ENCODE measurements at regions not wholly inside any gene's neighbourhood (a gene's known extent, or its start where the extent isn't known, plus 50 kb on each side); places are given as distances from the start of the nearest gene placed in this dataset.

DNA sequence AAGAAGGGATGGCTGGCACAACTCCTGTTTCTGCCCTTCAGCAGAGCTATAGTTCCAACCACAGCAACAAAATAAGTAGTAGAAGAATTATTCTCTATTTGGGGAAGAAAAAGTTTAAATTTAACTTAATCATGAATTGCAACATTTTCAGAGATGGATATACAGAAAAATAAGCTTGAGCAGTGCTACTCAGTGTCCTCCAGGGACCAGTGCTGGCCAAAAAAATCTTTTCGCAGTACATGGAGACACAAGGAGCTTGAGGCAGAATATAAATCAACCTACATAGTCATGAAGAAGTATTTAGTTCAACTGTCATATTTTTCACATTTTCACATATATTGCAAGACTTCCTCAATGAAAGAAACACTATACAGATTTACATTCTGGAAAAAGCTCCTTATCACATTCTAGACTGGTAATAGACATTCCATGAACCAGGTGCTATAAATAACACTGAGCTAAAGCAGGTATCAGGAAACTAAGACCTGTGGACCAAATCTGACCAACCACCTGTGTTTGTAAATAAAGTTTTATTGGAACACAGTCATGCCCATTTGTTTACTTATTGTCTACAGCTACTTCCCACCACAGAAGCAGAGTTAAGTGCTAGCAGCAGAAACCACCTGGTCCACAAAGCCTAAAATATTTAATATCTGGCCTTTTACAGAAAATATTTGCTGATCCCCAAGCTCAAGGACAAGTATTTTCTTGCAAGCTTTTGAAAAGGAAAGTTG lies 101.9 kb downstream of the RGS21 start:
- Histone ChIP-seq H3K27me3 (ENCODE audit: control insufficient read depth in 2 of 2, insufficient read depth in 1 of 2, low read length in 1 of 2) (no peaks in the 10 kb centered on the region), H3K4me1 (ENCODE audit: control insufficient read depth in 2 of 2, insufficient read depth in 2 of 2, low read length in 2 of 2) (no peaks in the 10 kb centered on the region), H3K4me3 (ENCODE audit: low read length in 2 of 2) (no peak overlapping the region), H3K9me3 (ENCODE audit: control insufficient read depth in 2 of 2, insufficient read depth in 1 of 2, low read length in 1 of 2) (no peaks in the 10 kb centered on the region), H3K36me3 (ENCODE audit: control insufficient read depth in 2 of 2, insufficient read depth in 2 of 2, low read length in 1 of 2) (no peaks in the 10 kb centered on the region), H3K27ac (ENCODE audit: low read depth in 1 of 2, low read length in 1 of 2) (no peak overlapping the region)
- WGBS = 100% methylated on average over 1 of the region's 1 CpG
- no peak for DNase-seq (ENCODE audit: low read depth in 6 of 9, low spot score in 9 of 9)

DNA sequence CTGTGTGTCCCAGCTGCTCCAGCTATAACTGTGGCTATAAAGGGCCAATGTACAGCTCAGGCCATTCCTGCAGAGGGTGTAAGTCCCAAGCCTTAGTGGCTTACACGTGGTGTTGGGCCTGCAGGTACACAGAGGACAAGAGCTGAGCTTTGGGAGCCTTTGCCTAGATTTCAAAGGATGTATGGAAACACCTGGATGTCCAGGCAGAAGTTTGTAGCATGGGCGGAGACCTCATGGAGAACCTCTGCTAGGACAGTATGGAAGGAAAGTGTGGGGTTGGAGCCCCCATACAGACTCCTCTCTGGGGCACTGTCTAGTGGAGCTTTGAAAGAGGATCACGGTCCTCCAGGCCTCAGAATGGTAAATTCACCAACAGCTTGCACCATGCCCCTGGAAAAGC lies 113.9 kb downstream of the RGS21 start:
- no peak for DNase-seq (ENCODE audit: low read depth in 6 of 9, low spot score in 9 of 9)
- Histone ChIP-seq H3K9me3 (ENCODE audit: control insufficient read depth in 2 of 2, insufficient read depth in 1 of 2, low read length in 1 of 2) (peaks cover 0 to 8% of the 10 kb centered on the region in 2 donors), H3K27me3 (ENCODE audit: control insufficient read depth in 2 of 2, insufficient read depth in 1 of 2, low read length in 1 of 2) (no peaks in the 10 kb centered on the region), H3K4me3 (ENCODE audit: low read length in 2 of 2) (no peak overlapping the region), H3K4me1 (ENCODE audit: control insufficient read depth in 2 of 2, insufficient read depth in 2 of 2, low read length in 2 of 2) (no peaks in the 10 kb centered on the region), H3K36me3 (ENCODE audit: control insufficient read depth in 2 of 2, insufficient read depth in 2 of 2, low read length in 1 of 2) (no peaks in the 10 kb centered on the region), H3K27ac (ENCODE audit: low read depth in 1 of 2, low read length in 1 of 2) (no peak overlapping the region)
- 79% methylated on average over 3 of the region's 3 CpGs for WGBS

DNA sequence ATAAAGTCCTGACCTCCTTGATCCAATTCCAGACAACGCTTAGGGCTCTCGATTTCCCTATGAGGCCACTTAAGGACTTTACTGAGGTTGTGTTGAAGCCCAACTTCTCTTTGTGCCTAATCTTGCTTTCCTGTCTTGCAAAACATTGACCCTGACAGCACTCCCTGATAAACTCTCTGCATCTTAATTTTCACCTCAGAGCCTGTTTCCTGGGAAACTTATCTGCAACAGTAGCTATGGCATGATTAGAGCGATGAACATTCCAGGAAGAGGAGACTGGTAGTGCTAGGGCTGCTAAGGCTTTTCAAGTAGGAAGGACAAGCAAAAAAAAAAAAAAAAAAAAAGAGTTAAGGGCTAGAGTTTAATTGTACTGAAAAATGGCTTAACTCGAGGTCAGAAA lies 118.9 kb downstream of the RGS21 start:
- Histone ChIP-seq H3K9me3 (ENCODE audit: control insufficient read depth in 2 of 2, insufficient read depth in 1 of 2, low read length in 1 of 2) (peaks cover 0 to 3% of the 10 kb centered on the region in 2 donors), H3K36me3 (ENCODE audit: control insufficient read depth in 2 of 2, insufficient read depth in 2 of 2, low read length in 1 of 2) (no peaks in the 10 kb centered on the region), H3K27me3 (ENCODE audit: control insufficient read depth in 2 of 2, insufficient read depth in 1 of 2, low read length in 1 of 2) (no peaks in the 10 kb centered on the region), H3K27ac (ENCODE audit: low read depth in 1 of 2, low read length in 1 of 2) (no peak overlapping the region), H3K4me1 (ENCODE audit: control insufficient read depth in 2 of 2, insufficient read depth in 2 of 2, low read length in 2 of 2) (no peaks in the 10 kb centered on the region), H3K4me3 (ENCODE audit: low read length in 2 of 2) (no peak overlapping the region)
- 96% methylated on average over 4 of the region's 4 CpGs for WGBS
- DNase-seq (ENCODE audit: low read depth in 6 of 9, low spot score in 9 of 9) = no peak

DNA sequence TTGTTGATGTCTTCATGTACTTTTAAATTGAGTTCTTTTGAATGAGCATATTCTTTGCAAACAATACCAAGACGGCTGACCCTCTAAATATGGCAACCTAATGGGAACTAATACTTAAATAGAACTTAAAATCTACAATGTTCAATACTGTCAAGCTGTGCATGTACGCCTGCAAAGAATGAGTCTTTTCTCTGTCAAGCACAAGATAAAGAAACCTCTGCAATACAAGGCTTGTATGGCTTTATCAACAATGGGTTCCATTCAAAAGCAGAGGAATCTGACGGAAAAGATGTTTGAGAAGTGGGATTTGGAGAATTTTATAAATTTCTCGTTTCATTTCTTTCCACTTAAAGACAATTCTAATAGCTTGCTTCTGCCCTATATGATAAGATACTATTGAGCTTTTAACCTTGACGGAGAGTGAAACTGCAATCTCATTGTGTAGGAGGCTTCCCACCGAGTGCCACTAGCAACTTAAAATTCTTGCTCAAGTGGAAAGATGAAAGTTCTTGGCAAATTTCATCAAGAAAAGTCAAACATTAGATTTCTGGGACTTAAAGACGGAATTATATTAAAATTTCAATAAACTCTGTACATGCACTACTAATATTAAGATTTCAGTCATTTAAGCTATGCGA lies 119.8 kb downstream of the RGS21 start:
- Histone ChIP-seq H3K36me3 (ENCODE audit: control insufficient read depth in 2 of 2, insufficient read depth in 2 of 2, low read length in 1 of 2) (no peaks in the 10 kb centered on the region), H3K9me3 (ENCODE audit: control insufficient read depth in 2 of 2, insufficient read depth in 1 of 2, low read length in 1 of 2) (no peaks in the 10 kb centered on the region), H3K27me3 (ENCODE audit: control insufficient read depth in 2 of 2, insufficient read depth in 1 of 2, low read length in 1 of 2) (no peaks in the 10 kb centered on the region), H3K4me1 (ENCODE audit: control insufficient read depth in 2 of 2, insufficient read depth in 2 of 2, low read length in 2 of 2) (no peaks in the 10 kb centered on the region), H3K4me3 (ENCODE audit: low read length in 2 of 2) (no peak overlapping the region), H3K27ac (ENCODE audit: low read depth in 1 of 2, low read length in 1 of 2) (no peak overlapping the region)
- WGBS = 96% methylated on average over 8 of the region's 8 CpGs
- no peak for DNase-seq (ENCODE audit: low read depth in 6 of 9, low spot score in 9 of 9)

DNA sequence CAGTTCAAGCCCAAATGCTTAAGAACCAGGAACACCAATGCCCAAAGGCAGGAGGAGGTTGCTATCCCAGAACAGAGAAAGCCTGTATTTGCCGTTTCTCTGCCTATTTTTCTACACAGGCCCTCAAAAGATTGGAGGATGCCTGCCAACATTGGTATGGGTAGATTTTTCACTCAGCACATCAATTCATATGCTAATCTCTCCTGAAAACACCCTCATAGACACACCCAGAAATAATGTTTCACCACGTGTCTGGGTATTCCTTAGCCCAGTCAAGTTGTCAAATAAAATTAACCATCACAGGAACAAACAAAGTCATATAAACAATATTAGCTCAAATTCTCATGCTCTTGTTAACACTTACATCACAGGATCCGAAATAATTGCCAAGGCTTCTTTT lies 121.9 kb downstream of the RGS21 start:
- 86% methylated on average over 3 of the region's 3 CpGs for WGBS
- H3K36me3 ChIP-seq (ENCODE audit: control insufficient read depth in 2 of 2, insufficient read depth in 2 of 2, low read length in 1 of 2) = no peaks in the 10 kb centered on the region
- DNase-seq (ENCODE audit: low read depth in 6 of 9, low spot score in 9 of 9) = no peak
- no peak overlapping the region for H3K27ac ChIP-seq (ENCODE audit: low read depth in 1 of 2, low read length in 1 of 2)
- no peaks in the 10 kb centered on the region for H3K9me3 ChIP-seq (ENCODE audit: control insufficient read depth in 2 of 2, insufficient read depth in 1 of 2, low read length in 1 of 2)
- no peaks in the 10 kb centered on the region for H3K4me1 ChIP-seq (ENCODE audit: control insufficient read depth in 2 of 2, insufficient read depth in 2 of 2, low read length in 2 of 2)
- no peak overlapping the region for H3K4me3 ChIP-seq (ENCODE audit: low read length in 2 of 2)
- H3K27me3 ChIP-seq (ENCODE audit: control insufficient read depth in 2 of 2, insufficient read depth in 1 of 2, low read length in 1 of 2) = no peaks in the 10 kb centered on the region

DNA sequence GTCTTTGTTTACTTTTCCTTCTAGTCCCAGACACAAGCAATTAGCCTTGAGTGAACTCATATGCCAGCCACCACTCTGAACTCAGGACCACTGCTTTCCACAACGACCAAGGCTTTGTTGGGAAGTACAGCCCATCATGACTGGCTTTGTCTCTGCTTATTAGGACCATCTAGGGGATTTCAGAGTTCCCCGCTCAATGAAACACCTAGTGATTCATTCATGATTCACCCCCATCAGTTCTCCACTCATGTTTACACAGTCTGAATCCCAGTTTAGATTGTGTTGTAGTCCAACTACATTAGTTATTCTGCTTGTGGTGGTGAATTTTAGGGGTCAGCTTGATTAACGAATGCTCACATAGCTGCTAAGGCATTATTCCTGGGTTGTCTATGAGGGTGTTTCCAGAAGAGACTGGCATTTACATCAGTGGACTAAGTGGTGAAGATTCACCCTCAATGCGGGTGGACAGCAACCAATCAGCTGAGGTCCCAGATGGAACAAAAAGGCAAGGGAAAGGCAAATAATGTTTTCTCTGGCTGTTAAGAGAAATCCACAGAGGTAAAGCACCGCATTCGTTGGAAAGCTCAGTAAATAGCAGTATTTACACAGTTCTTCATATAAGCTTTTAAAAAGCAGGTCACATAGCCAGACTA lies 122.7 kb downstream of the RGS21 start:
- WGBS = 95% methylated on average over 6 of the region's 6 CpGs
- DNase-seq (ENCODE audit: low read depth in 6 of 9, low spot score in 9 of 9) = no peak

DNA sequence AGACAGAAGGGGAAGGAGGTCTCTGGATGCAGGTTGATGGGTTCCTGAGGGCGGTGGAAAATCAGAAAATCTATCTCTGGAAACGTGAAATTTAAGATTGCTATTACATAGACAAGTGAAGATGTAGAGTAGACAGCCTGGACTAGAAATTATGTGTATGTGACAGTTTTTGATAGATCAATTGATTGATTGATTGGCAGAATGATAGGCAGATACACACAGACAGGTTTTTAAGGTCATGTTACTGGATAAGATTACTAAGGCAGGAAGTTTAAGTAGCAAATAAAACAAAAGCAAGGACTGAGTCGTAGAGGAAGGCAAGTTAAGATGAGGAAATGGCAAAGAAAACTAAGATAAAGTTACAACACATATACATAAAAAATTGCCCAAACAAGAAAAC lies 124.7 kb downstream of the RGS21 start:
- WGBS = 90% methylated on average over 3 of the region's 3 CpGs
- H3K36me3 ChIP-seq (ENCODE audit: control insufficient read depth in 2 of 2, insufficient read depth in 2 of 2, low read length in 1 of 2) = no peaks in the 10 kb centered on the region

More for the DNA sequence above, 122.7 kb downstream of the RGS21 start:
- Histone ChIP-seq H3K27me3 (ENCODE audit: control insufficient read depth in 2 of 2, insufficient read depth in 1 of 2, low read length in 1 of 2) (no peaks in the 10 kb centered on the region), H3K36me3 (ENCODE audit: control insufficient read depth in 2 of 2, insufficient read depth in 2 of 2, low read length in 1 of 2) (no peaks in the 10 kb centered on the region), H3K9me3 (ENCODE audit: control insufficient read depth in 2 of 2, insufficient read depth in 1 of 2, low read length in 1 of 2) (no peaks in the 10 kb centered on the region), H3K27ac (ENCODE audit: low read depth in 1 of 2, low read length in 1 of 2) (no peak overlapping the region), H3K4me3 (ENCODE audit: low read length in 2 of 2) (no peak overlapping the region), H3K4me1 (ENCODE audit: control insufficient read depth in 2 of 2, insufficient read depth in 2 of 2, low read length in 2 of 2) (no peaks in the 10 kb centered on the region)

DNA sequence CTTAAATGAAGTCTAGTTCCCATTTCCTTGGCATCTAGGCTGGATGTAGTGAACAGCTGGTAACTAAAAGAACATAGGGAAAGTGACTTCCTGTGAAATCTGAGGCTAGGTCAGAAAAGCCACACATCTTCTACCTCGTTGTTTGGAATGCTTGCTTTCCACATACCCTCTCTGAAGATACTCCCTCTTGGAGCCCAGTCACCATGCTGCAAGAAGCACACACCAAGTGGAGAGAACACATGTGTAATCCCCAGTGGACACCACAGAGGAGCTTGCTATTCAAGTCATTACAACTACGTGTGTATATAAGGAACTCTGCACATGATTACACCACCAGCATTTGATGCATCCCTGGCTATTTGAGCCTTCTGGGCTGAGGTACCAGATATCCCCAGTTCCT lies 125.9 kb downstream of the RGS21 start:
- no peak overlapping the region for H3K27ac ChIP-seq (ENCODE audit: low read depth in 1 of 2, low read length in 1 of 2)
- H3K36me3 ChIP-seq (ENCODE audit: control insufficient read depth in 2 of 2, insufficient read depth in 2 of 2, low read length in 1 of 2) = no peaks in the 10 kb centered on the region
- H3K9me3 ChIP-seq (ENCODE audit: control insufficient read depth in 2 of 2, insufficient read depth in 1 of 2, low read length in 1 of 2) = no peaks in the 10 kb centered on the region
- no peak for DNase-seq (ENCODE audit: low read depth in 6 of 9, low spot score in 9 of 9)
- no peak overlapping the region for H3K4me3 ChIP-seq (ENCODE audit: low read length in 2 of 2)
- no peaks in the 10 kb centered on the region for H3K27me3 ChIP-seq (ENCODE audit: control insufficient read depth in 2 of 2, insufficient read depth in 1 of 2, low read length in 1 of 2)
- no peaks in the 10 kb centered on the region for H3K4me1 ChIP-seq (ENCODE audit: control insufficient read depth in 2 of 2, insufficient read depth in 2 of 2, low read length in 2 of 2)
- WGBS = 74% methylated on average over 2 of the region's 2 CpGs

More for the DNA sequence above, 124.7 kb downstream of the RGS21 start:
- Histone ChIP-seq H3K4me3 (ENCODE audit: low read length in 2 of 2) (no peak overlapping the region), H3K4me1 (ENCODE audit: control insufficient read depth in 2 of 2, insufficient read depth in 2 of 2, low read length in 2 of 2) (no peaks in the 10 kb centered on the region), H3K27me3 (ENCODE audit: control insufficient read depth in 2 of 2, insufficient read depth in 1 of 2, low read length in 1 of 2) (no peaks in the 10 kb centered on the region), H3K9me3 (ENCODE audit: control insufficient read depth in 2 of 2, insufficient read depth in 1 of 2, low read length in 1 of 2) (no peaks in the 10 kb centered on the region), H3K27ac (ENCODE audit: low read depth in 1 of 2, low read length in 1 of 2) (no peak overlapping the region)
- no peak for DNase-seq (ENCODE audit: low read depth in 6 of 9, low spot score in 9 of 9)

DNA sequence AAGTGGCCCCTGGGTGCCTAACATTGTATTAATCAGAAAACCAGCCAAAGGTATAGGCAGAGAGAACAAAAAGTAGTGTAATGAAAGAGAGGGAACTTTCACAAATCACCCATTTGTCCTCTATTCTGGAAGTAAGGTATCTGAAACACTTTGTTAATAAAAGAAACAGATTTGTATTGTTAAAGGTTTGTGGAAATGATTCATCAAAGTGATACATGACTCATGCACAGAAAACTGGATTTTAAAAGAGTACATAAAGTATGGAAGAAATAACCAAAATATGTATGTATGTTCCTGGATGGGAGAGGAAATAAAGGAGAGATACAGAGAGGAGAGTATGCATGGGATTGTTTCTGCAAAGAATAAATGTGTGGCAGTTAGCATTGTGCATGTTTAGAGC lies 126.8 kb downstream of the RGS21 start:
- no peak overlapping the region for H3K4me3 ChIP-seq (ENCODE audit: low read length in 2 of 2)
- no peaks in the 10 kb centered on the region for H3K4me1 ChIP-seq (ENCODE audit: control insufficient read depth in 2 of 2, insufficient read depth in 2 of 2, low read length in 2 of 2)
- no peaks in the 10 kb centered on the region for H3K9me3 ChIP-seq (ENCODE audit: control insufficient read depth in 2 of 2, insufficient read depth in 1 of 2, low read length in 1 of 2)
- DNase-seq (ENCODE audit: low read depth in 6 of 9, low spot score in 9 of 9) = no peak
- no peaks in the 10 kb centered on the region for H3K27me3 ChIP-seq (ENCODE audit: control insufficient read depth in 2 of 2, insufficient read depth in 1 of 2, low read length in 1 of 2)
- H3K27ac ChIP-seq (ENCODE audit: low read depth in 1 of 2, low read length in 1 of 2) = no peak overlapping the region
- no peaks in the 10 kb centered on the region for H3K36me3 ChIP-seq (ENCODE audit: control insufficient read depth in 2 of 2, insufficient read depth in 2 of 2, low read length in 1 of 2)
